HG03432 (cell line): ENCODE measurements at regions not wholly inside any gene's neighbourhood (a gene's known extent, or its start where the extent isn't known, plus 50 kb on each side); places are given as distances from the start of the nearest gene placed in this dataset.
A peak's percentile ranks its signal among the peaks of the same experiment; 100 is the strongest.

Source experiments
- ATAC-seq: cut with Tn5 transposase; IDR thresholded peaks from one replicate; pipeline ENCODE4 v1.9.1; 2021; ENCODE audit warnings: mild to moderate bottlenecking, moderate library complexity; ENCODE audit not compliant: unreplicated experiment

DNA sequence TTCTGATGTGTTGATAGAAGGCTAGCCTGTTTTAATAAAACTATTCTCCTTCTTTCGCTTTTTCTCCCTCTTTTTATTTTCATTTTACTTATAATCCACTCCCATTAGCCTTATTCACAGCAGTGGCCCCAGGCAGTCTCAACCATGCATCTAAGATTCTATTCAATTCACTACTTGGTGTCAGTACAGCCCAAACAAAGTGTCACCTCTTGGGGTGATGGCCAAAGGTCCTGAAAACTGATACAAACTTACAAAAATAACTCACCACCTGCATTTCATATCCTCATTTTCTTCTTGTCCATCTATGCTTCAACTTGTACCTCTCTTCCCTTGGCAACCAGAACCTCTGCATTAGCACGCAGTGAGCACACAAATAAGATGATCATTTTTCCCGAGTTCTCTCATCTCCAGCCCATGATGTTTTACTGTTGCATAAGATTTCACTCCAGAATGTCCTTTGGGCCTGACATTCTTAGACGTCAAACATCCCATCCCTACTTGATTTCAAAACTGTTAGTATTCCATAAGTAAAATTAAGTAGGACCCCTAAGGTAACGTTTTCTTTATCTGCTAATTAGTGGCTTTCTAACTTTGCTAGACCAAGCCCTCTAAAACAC, 559.3 kb upstream of the TNP1 start:
- ATAC-seq, result no peak

DNA sequence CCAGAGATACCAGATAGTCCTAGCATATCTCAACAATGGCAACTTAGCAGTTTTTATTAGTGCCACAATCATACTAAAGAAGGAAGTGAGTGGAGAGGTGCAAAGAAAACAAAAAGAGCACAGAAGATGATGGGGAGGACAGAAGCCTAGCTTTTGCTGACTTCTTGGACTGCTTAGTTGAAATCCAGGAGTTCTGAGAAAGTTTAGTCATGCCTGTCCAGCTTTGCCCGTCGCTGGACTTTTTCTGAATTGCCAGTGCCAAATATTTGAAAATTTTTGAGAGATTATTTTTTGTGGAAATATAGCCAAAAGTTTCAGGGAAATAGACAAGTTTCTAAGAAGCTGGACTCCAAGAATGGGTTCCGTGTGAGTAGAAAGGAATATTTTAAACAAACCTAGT, 558.7 kb upstream of the TNP1 start:
- ATAC-seq, result no peak

DNA sequence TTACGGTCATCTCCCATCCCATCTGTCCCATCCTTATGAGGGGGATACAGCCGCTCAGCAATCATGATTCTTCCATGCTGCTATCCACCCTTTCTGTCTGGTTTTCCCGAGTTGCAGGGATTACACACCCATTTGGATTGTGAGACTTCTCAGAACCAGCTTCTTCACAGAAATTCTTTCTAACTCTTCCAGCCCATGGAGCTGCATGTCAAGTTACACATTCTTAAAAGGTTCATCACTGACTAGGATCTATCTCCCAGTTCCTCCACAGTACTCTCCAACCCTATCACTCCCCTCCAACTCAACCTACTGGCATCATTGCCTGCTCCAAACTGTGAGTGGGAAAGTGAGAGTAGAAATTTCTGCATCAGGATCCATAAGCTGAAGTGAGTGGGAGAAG, 558.2 kb upstream of the TNP1 start:
- ATAC-seq, result no peak

DNA sequence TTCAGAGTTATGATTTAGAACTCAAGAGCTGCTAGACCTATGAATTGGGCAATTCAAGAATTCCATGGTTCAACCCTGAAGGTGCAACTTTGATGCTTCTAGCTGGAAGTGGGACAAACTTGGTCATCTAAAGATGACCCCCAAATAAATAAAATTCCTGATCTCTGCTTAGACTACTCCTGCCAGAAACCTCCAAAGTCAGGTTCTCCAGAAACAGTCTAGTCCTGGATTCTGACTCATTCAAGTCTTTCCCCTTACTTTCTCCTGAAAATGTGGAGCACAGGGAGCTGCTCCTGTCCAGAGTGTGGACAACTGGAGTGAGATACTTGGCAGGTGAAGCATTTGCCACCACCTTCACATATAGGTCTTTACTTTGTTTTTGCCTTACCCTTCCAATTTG, 557.7 kb upstream of the TNP1 start:
- ATAC-seq, result no peak

DNA sequence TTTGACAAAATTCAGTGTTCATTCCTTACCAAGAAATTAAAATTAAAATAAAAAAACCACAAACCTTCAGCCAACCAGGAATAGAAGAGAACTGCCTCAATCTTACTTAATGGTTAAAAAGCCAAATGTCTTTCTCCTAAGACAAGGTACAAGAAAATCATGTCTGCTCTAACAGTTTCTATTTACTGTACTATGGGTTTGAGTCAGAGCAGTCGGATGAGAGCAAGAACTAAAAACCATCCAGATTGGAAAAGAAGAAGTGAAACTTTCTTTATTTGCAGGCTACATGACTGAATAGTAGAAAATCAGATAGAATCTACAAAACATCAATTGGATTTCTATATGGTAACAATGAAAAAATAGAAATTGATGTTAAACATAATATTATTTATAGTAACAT, 555.5 kb upstream of the TNP1 start:
- ATAC-seq, result peak; percentile 92

DNA sequence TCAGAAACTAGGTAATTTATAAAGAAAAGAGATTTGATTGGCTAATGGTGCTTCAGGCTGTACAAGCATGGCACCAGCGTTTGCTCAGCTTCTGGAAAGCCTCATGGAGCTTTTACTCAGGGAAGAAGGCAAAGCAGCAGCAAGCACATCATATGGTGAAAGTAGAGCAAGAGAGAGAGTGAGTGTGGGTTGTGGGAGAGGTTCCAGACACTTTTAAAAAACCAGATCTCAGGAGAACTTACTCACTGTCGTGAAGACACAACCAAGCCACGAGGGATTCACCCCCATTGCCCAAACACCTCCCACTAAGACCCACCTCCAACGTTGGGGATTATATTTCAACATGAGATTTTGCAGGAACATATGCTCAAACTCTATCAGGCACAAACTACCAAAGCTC, 554.6 kb upstream of the TNP1 start:
- no peak for ATAC-seq

DNA sequence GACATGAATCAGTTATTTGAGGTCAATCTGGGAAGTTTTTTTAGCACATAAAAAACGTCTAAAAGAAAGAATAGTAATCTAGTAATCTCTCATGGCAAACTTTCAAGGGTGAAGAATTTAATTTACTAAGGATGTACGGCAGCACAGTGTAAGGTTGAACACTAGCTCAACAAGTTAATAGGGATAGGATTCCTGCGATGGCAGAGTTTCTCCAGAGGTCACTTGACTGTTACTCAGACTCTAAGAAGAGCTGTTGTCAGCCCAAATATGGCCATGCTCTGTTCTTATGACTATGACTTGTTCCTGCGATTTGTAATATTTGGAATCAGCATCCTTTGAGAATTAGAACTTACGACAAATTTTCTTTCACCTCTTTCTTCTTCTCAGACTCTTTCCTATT, 553.3 kb upstream of the TNP1 start:
- ATAC-seq, result no peak

DNA sequence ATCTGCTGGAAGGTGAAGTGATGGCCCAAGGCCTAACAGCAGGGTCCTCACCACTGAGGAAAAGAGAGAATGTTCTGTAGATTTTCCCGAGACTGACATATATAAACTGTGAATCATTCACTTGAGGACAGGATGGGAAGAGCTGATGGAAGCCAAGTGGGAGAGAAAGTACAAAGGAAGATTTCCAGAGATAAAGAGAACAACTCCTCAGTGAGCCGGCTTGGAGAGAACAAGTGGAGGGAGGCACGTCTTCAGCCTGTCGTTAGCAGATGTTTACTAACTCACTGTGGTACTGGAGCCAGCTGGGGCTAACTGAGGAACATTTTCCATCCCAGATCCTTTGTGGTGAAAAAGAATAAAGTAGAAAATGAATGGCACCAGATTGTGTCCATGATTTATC, 552.9 kb upstream of the TNP1 start:
- no peak for ATAC-seq

DNA sequence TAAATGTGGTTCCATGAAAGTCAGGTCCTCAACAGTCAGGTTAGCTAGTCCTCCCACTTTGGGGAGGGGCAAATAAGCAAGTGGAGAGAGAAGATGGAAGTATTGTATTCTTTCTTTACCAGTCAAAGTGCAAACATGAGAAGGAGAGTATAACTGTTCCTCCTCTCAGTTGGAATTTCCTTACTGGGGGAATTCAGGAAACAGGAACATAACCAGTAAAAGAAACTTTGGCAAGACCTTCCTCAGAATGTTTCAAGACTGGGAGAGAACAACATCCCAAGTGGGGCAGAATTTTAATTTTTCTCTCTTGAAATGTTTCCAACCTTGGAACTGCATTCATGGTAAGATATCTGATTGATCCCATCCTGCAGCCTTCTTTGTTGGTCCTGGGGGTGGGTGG, 552.4 kb upstream of the TNP1 start:
- no peak for ATAC-seq

DNA sequence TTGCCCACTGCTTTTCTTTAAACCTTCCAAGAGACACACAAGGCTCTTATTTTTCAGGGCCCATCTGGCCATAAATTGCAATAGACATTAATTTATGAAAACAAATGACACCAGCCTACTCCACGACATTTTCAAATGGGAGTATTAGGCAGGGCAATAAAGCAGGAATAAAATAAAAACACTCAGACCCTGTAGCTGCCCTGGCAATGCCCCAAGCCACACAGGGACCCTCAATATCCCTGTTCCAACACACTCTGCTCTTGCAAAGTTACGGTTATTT, 550.8 kb upstream of the TNP1 start:
- ATAC-seq, result no peak

DNA sequence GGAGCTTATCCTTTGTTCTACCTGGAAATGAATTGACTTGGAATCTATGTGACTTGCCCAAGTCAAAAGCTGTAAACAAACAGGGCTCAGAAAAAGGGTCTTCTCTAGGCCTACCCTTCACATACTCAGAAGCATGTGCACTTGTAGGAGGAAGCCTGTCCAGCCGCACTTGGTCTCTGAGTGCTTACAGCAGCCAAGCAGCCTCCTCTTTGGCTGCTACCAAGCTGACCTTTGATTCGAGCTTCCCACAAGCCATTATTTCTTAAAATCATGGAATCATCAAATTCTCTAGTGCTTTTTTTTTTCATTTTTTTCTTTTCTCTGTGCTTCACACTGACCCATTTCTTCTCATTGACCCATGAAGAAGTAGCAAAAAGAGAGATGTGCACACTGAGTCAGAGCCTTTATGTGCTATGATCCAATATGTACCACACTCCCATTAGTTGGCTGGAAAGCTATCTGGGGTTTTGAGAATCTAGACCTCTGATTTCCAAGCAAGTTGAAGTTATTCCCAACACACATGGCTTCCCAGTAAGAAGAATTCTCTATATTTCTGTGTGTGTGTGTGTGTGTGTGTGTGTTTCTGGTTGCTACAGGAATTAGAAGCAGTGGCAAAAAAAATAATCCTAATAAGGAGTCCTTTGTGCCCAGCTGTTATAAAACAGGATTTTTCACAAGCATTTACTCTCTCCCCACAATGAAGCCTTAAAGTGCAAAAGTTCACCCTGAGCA, 550.3 kb upstream of the TNP1 start:
- ATAC-seq, result no peak

DNA sequence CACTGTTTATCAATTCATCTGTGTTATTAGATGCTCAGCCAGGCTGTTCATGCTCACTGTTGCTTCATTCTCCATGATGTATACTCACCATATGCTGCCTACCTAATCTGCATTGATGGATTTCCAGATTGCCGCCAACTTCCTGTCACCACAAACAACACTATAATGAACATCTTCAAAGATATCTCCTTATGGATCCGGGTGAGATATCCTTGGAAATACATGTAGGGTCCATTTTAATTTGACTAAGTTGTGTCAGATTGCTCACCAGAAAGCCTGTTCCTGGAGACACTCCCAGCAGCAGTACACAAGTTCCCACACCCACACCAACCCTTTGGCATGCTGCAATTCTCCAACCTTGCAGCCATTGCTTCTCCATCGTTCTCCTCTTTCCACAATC, 547.5 kb upstream of the TNP1 start:
- ATAC-seq, result no peak

DNA sequence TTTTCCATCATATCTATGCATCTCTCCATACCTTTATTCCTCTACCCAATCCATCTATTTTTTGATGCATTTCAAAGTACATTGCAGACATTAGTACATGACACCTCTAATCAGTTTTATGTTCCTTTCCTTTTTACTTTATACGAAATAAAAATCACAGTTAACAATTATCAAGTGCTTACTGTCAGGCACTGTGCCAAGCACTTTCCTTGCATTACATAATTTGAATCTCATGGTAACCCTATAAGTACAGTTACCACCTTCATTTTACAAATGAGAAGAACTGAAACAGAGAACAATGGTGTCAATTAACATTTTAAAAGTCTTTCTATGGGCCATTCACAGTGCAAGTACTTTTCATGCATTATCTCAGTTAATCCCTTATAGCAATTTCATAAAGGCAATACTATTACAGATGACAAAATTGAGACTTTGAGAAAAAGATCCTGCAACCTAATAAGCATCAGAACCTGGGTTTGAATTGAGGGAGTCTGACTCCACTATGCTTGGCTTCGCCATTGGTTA, 544.4 kb upstream of the TNP1 start:
- no peak for ATAC-seq

DNA sequence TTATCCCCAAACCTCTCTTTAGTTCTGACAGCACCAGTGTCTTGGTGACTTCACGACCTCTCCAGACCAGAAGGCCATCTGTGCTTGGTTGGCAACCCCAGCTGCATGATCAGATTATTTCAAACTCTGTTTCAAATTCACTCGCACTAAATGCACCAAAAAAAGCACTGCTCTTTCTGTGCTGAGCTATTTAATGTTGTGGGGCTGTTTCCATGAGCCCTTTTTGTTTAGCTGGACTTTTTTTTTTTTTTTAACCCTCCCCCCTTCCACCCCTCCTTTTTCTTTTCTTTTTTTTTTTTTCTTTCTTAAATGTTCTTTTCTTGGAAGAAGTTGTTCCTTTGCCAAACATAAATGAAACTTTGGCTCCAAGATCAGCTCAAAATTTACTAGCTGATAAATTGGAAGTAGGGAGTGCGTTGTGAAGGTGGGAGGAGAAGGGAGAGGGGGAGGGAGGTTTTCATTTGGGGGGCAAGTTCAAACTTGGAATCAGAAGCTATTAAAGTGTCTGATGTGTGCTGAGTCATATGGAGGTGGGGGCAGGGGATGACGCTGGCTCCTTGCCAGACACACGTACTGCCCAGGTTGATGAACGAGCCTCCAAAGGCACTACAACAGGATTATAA, 543.0 kb upstream of the TNP1 start:
- ATAC-seq, result no peak

DNA sequence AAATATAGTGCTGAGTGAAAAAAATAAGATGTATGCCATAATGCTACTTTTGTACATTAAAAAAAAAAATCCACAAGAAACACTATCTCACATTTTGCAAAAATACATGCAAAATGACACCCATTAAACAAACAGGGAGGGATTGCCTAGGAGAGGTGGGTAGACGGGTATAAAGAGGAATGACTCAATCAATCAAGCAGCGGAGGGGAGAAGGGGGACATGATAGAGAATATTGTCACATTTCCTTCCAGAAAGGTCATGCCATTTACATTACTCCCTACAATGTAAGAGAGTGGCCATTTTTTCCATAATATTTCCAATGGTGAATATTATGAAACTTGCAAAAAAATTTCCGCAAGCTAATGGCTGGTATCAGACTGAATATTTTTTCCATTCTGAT, 542.3 kb upstream of the TNP1 start:
- no peak for ATAC-seq

DNA sequence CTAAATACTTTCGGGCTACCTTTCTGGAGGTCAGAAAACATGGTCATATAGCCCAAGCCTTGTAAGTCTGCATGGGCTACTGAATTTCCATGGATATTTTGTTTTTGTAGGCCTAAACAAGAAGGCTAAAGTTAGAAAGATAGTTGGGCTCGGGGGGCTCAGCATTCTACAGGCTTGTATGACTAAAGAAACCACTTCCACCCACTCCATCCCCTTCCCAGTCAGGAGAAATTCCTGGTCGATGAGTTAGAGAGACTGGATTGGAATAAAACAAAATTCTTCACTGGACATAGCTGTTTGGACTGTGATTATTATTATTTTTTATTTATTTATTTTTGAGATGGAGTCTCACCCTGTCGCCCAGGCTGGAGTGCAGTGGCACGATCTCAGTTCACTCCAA, 539.4 kb upstream of the TNP1 start:
- ATAC-seq, result no peak

DNA sequence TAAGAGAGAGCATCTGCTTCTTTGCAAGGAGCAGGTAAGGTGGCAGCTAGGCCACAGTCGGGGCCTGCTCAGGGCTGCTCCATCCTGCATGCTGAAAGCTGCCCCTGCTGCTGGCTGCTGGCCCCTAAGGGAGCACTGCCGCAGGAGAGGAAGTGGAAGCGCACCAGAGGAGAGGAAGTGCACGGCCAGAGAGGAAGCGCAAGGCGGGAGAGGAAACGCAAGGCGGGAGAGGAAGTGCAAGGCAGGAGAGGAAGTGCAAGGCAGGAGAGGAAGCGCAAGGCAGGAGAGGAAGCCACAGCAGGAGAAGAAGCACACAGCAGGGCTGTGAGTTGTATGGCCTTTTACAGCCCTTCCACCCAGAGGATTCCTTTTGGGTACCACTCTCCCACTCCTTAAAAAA, 539.0 kb upstream of the TNP1 start:
- no peak for ATAC-seq

DNA sequence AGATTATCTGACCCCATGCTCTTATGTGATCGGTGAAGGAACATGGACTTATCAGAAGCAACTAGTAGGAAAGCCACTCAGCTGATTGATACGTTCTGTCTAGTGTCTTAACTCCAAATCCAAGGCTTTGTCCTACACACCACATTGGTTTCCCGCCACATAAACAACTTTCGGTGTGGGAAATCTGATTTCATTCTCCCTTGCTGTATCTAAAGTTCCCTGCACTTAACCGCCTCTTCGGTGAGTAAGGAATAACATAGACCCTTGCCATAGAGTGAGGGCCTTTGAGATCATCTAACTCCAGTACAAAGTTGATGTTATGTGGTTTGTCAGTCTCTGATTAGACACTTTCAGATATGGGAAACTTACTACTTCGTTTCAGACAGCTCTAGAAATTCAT, 538.2 kb upstream of the TNP1 start:
- no peak for ATAC-seq

DNA sequence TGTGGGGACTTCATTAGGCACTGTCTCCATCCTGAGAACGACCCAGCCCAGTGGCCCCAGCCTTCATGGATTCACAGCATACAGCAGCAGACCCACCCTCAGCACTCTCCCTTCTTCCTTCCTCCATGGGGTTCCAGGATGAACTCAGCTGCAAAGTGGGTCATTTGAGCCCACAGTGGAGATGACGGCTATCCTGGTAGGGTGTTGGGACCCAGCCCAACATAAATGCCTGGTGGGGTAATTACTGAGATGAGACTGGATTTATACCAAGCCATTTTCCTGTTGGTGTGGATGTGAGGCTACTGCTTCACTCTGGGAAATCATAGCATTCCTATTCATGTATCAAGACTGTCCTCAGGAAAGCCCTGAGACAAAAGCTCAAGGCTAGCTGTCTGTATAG, 536.7 kb upstream of the TNP1 start:
- no peak for ATAC-seq

DNA sequence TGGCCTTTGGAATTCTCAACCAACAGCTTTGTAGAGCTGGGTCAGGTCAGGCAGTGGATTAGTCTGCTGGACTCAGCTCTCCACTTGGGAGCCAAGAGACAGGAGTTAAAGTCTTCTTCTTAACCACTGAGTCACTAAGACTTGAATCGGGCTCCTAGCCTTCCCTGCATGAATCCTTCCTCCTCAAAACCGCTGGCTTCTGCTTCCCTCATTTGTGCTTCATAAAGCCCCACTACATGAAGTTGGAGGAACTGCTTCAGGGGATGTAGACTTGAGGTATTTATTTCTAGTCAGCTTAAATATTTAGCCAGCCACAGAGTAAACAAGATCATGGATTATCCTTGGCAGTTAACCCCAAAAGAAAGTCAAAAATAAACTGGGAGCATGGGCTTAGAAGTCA, 536.3 kb upstream of the TNP1 start:
- no peak for ATAC-seq

DNA sequence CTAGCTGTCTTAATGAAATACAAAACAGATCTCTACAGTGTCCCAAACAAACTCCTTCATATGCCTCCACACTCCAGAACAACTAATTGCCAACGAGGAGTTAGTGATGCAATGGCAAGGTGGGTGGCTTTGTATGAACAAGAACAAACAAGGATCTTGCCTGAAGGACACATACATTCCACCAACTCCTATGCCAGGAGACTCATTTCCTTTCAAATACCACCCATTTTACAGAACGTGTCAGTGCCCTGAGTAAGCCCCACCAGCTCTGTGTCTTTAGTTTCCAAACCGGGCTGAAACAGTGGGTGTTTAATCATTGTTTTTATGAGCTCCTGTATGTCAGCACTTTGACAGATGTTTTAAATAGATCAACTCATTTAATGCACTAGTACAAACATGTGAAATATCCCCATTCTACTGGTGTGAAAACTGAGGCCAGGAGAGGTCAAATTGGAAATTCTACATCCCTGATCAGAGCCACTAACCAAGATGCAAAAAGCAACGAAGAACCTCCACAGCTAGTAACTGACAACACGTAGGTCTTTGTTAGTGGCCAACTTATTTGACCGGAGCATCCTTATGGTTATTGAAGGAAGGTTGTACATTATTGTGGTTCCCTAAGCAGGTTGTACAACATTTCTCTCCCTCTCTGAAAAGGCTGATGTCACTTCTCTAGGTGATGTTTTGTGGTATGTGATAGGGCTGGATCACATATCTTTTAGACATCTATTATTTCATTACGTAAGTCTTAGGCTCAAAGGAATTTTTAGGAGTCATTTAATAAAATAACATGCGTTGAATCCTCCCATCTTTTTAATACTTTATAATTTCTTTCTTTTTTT, 534.9 kb upstream of the TNP1 start:
- ATAC-seq, result no peak

DNA sequence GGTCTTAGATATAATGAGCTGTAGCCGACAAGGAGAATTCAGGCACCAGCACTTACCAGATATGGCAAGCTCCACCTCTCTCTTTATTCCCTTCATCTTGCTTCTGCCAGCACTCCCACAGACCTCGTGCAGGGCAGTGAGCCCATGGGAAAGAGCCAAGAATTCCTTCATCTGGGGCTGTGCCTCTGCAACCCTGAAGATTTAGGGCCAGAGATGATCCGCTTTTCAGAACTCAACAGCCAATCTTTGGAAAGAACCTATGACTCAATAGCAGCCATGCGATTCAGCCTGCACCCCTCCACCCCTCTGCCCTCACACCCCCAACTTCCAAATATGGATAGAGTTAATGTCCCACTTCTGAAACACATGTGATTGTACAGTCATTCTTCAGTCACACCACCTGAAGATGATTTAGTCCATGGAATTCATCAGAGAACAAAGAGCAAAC, 533.7 kb upstream of the TNP1 start:
- ATAC-seq, result no peak
